CD4-positive, alpha-beta T cell (primary cell): ENCODE measurements at regions not wholly inside any gene's neighbourhood (a gene's known extent, or its start where the extent isn't known, plus 50 kb on each side); places are given as distances from the start of the nearest gene placed in this dataset.

ENCODE experiments used
- ATAC-seq: fragments of 200-7000 bp; cut with Tn5 transposase; one replicate; pipeline ENCODE4 v1.10.0; 2022; ENCODE audit warnings: mild to moderate bottlenecking; ENCODE audit not compliant: poor library complexity
- CTCF ChIA-PET: fragments of 350-600 bp; sonication (Branson Sonifier 250); formaldehyde crosslinking; loops from one replicate; lab custom pipeline; 2021; ENCODE audit warnings: antibody characterized with exemption, inconsistent platforms; lab: Charles Lee
- POLR2A ChIA-PET: fragments of 350-600 bp; sonication (Branson Sonifier 250); formaldehyde crosslinking; loops from one replicate; lab custom pipeline; 2021; ENCODE audit warnings: antibody characterized with exemption, inconsistent platforms; lab: Charles Lee
- DNase-seq, 14 experiments: peaks; one replicate each; pipeline ENCODE4 v3.0.0-alpha.2; 2013 to 2020; ENCODE audit warnings: mixed read lengths in 2 of 14
- H3K27ac ChIP-seq, 2 donors: one replicate each; pipeline versions ENCODE4 v1.5.1 to v1.7.0; 2013; ENCODE audit warnings: low read length in 2 of 2, low read depth in 1 of 2, mild to moderate bottlenecking in 1 of 2
- H3K27me3 ChIP-seq, 2 experiments: 1 replicate in 1 of 2; 2 replicates in 1 of 2; pipeline versions ENCODE4 v1.6.1 to v1.7.0; 2013; ENCODE audit warnings: low read length in 2 of 2, control low read depth in 1 of 2, mild to moderate bottlenecking in 1 of 2, moderate library complexity in 1 of 2; ENCODE audit not compliant: insufficient read depth in 2 of 2, control insufficient read depth in 1 of 2
- H3K36me3 ChIP-seq: one replicate; pipeline ENCODE4 v1.6.1; 2013; ENCODE audit warnings: low read length, control low read depth; ENCODE audit not compliant: insufficient read depth
- H3K4me1 ChIP-seq: one replicate; pipeline ENCODE4 v1.6.1; 2013; ENCODE audit warnings: low read length, control low read depth; ENCODE audit not compliant: insufficient read depth
- H3K4me3 ChIP-seq: one replicate; pipeline ENCODE4 v1.5.1; 2013; ENCODE audit warnings: mild to moderate bottlenecking, low read length, moderate library complexity
- H3K9me3 ChIP-seq, 2 experiments: 1 replicate in 1 of 2; 2 replicates in 1 of 2; pipeline versions ENCODE4 v1.6.1 to v1.7.0; 2013; ENCODE audit warnings: low read length in 2 of 2, mild to moderate bottlenecking in 2 of 2, control low read depth in 1 of 2, moderate library complexity in 1 of 2; ENCODE audit not compliant: control insufficient read depth in 1 of 2, insufficient read depth in 1 of 2
- H3K27ac Mint-ChIP-seq: one replicate; pipeline ENCODE4 v1.8.0; 2020; ENCODE audit warnings: mixed read lengths
- H3K27me3 Mint-ChIP-seq: one replicate; pipeline ENCODE4 v1.8.0; 2021; ENCODE audit warnings: mixed read lengths
- H3K36me3 Mint-ChIP-seq: one replicate; pipeline ENCODE4 v1.8.0; 2021; ENCODE audit warnings: low read depth, mixed read lengths
- H3K4me1 Mint-ChIP-seq: one replicate; pipeline ENCODE4 v1.8.0; 2021; ENCODE audit warnings: low read depth, mixed read lengths
- H3K4me3 Mint-ChIP-seq: one replicate; pipeline ENCODE4 v1.8.0; 2020; ENCODE audit warnings: mild to moderate bottlenecking, mixed read lengths
- H3K9me3 Mint-ChIP-seq: one replicate; pipeline ENCODE4 v1.8.0; 2020; ENCODE audit warnings: mixed read lengths
- CTCF ChIP-seq: fragments of 200-600 bp; IDR thresholded peaks from one replicate; pipeline ENCODE4 v1.8.0; 2022; ENCODE audit warnings: antibody characterized with exemption, mild to moderate bottlenecking
- intact Hi-C, 2 experiments: fragments of 100-400 bp; cut with DNase I in 1 of 2; cut with micrococcal nuclease in 1 of 2; formaldehyde crosslinking; loops; one replicate each; pipeline versions ENCODE4 v1.15.1 to v1.9.0; 2023 to 2025; cut with DNase I, micrococcal nuclease

GRCh38 chr16:17658881-17659280 lies 188.1 kb upstream of the XYLT1 start:
- intact Hi-C loops: no loop called here
- H3K4me1 ChIP-seq: no peaks in the 10 kb centered on the region
- no peak for TF ChIP-seq CTCF
- POLR2A ChIA-PET: no interaction called here
- Mint-ChIP-seq H3K4me1 (no peaks in the 10 kb centered on the region), H3K4me3 (no peak overlapping the region), H3K9me3 (no peaks in the 10 kb centered on the region), H3K27ac (no peak overlapping the region), H3K36me3 (no peaks in the 10 kb centered on the region), H3K27me3 (peaks cover 25% of the 10 kb centered on the region)
- no peak overlapping the region for H3K4me3 ChIP-seq
- CTCF ChIA-PET: no interaction called here
- peaks cover 0 to 9% of the 10 kb centered on the region in 2 experiments for H3K27me3 ChIP-seq
- ATAC-seq: no peak
- no peaks in the 10 kb centered on the region for H3K36me3 ChIP-seq
- H3K9me3 ChIP-seq: no peaks in the 10 kb centered on the region
- no peak for DNase-seq
- H3K27ac ChIP-seq: no peak overlapping the region

GRCh38 chr16:17657045-17657444 lies 186.3 kb upstream of the XYLT1 start:
- H3K4me1 ChIP-seq: no peaks in the 10 kb centered on the region
- POLR2A ChIA-PET: no interaction called here
- intact Hi-C loops: no loop called here
- ATAC-seq (no peak), DNase-seq (no peak)
- CTCF ChIA-PET: no interaction called here
- no peak overlapping the region for H3K27ac ChIP-seq
- no peaks in the 10 kb centered on the region for H3K9me3 ChIP-seq
- H3K36me3 ChIP-seq: no peaks in the 10 kb centered on the region
- Mint-ChIP-seq H3K4me1 (no peaks in the 10 kb centered on the region), H3K27me3 (peaks cover 39% of the 10 kb centered on the region), H3K4me3 (no peak overlapping the region), H3K9me3 (no peaks in the 10 kb centered on the region), H3K27ac (no peak overlapping the region), H3K36me3 (no peaks in the 10 kb centered on the region)
- peaks cover 3 to 5% of the 10 kb centered on the region in 2 experiments for H3K27me3 ChIP-seq
- TF ChIP-seq CTCF: no peak
- H3K4me3 ChIP-seq: no peak overlapping the region

- H3K9me3 Mint-ChIP-seq: no peaks in the 10 kb centered on the region
- no peak for DNase-seq
- H3K36me3 ChIP-seq: no peaks in the 10 kb centered on the region
- H3K4me3 ChIP-seq: no peak overlapping the region
- H3K27ac ChIP-seq: no peak overlapping the region
- no peak overlapping the region for H3K27ac Mint-ChIP-seq
- H3K4me1 Mint-ChIP-seq: no peaks in the 10 kb centered on the region
- no peaks in the 10 kb centered on the region for H3K9me3 ChIP-seq
- no peak for TF ChIP-seq CTCF
- H3K4me3 Mint-ChIP-seq: no peak overlapping the region
- H3K36me3 Mint-ChIP-seq: no peaks in the 10 kb centered on the region
- H3K4me1 ChIP-seq: no peaks in the 10 kb centered on the region
- no peak for ATAC-seq
- ChIA-PET CTCF (no interaction called here), POLR2A (no interaction called here)
- peaks cover 0 to 5% of the 10 kb centered on the region in 2 experiments for H3K27me3 ChIP-seq
- peaks cover 48% of the 10 kb centered on the region for H3K27me3 Mint-ChIP-seq
- intact Hi-C loops: no loop called here
Observed at GRCh38 chr16:17654571-17654970, 183.8 kb upstream of the XYLT1 start.
